Transverse colon (tissue), 4 donors: ENCODE measurements at regions not wholly inside any gene's neighbourhood (a gene's known extent, or its start where the extent isn't known, plus 50 kb on each side); places are given as distances from the start of the nearest gene placed in this dataset.

Experiments
- DNase-seq: peaks from one replicate; pipeline ENCODE4 v3.0.0-alpha.2; 2019
- H3K27ac ChIP-seq, 4 donors: fragments of 200-600 bp; sonication (generic); 2 replicates each; pipeline ENCODE4 v1.5.1; 2016 to 2018; ENCODE audit warnings: inconsistent platforms in 4 of 4
- H3K27me3 ChIP-seq: fragments of 200-600 bp; sonication (generic); 2 replicates; pipeline ENCODE4 v1.5.1; 2017; ENCODE audit warnings: inconsistent platforms
- H3K36me3 ChIP-seq, 4 donors: fragments of 200-600 bp; sonication (generic); 2 replicates each; pipeline ENCODE4 v1.5.1; 2017 to 2019; ENCODE audit warnings: inconsistent platforms in 4 of 4
- H3K4me1 ChIP-seq, 4 donors: fragments of 200-600 bp; sonication (generic); 2 replicates each; pipeline ENCODE4 v1.5.1; 2017 to 2020; ENCODE audit warnings: inconsistent platforms in 4 of 4
- H3K4me3 ChIP-seq, 4 donors: fragments of 200-600 bp; sonication (generic); 1 replicate in 1 of 4; 2 replicates in 3 of 4; pipeline versions ENCODE4 v1.5.1 to v1.6.1; 2017 to 2019; ENCODE audit warnings: inconsistent platforms in 4 of 4
- H3K9me3 ChIP-seq, 2 donors: fragments of 200-600 bp; sonication (generic); 2 replicates each; pipeline ENCODE4 v1.5.1; 2017 to 2019; ENCODE audit warnings: inconsistent platforms in 2 of 2
- CTCF ChIP-seq, 5 experiments: fragments of 200-600 bp in 3 of 5; fragments of 450-650 bp in 2 of 5; sonication (generic) in 3 of 5; IDR thresholded peaks; 1 replicate in 2 of 5; 2 replicates in 3 of 5; pipeline ENCODE4 v1.5.1; 2016 to 2017; ENCODE audit warnings: antibody characterized with exemption in 5 of 5, inconsistent platforms in 3 of 5, mild to moderate bottlenecking in 2 of 5, moderate library complexity in 1 of 5
- EP300 ChIP-seq: sonication (generic); formaldehyde crosslinking; IDR thresholded peaks from one replicate; pipeline ENCODE4 v1.6.1; 2017; ENCODE audit warnings: antibody characterized with exemption, low read depth
- POLR2A ChIP-seq: fragments of 450-650 bp; IDR thresholded peaks from one replicate; pipeline ENCODE4 v1.6.1; 2016; ENCODE audit warnings: antibody characterized with exemption, mild to moderate bottlenecking, moderate library complexity
- POLR2AphosphoS5 ChIP-seq, 3 donors: sonication (generic); formaldehyde crosslinking; IDR thresholded peaks; one replicate each; pipeline ENCODE4 v1.6.1; 2016; ENCODE audit warnings: antibody characterized with exemption in 3 of 3
- WGBS, 2 donors: methylation state at CpG; one replicate each; pipeline ENCODE4 v1.1.5; 2018; ENCODE audit warnings: low coverage in 1 of 2; 5-methylcytosine and 5-hydroxymethylcytosine counted together
- in situ Hi-C, 4 donors: fragments of 200-750 bp; cut with MboI; loops; one replicate each; pipeline versions ENCODE4 v1.15.0 to v1.15.1; 2017; ENCODE audit warnings: low sequenced_read_pairs in 3 of 4, low pct_ligation_motif_present in 1 of 4, low pct_unique_long_range_greater_than_20kb in 1 of 4
- intact Hi-C: fragments of 100-400 bp; cut with DNase I; formaldehyde crosslinking; loops from one replicate; pipeline ENCODE4 v1.15.1; 2023; ENCODE audit warnings: low total_unique reads

DNA sequence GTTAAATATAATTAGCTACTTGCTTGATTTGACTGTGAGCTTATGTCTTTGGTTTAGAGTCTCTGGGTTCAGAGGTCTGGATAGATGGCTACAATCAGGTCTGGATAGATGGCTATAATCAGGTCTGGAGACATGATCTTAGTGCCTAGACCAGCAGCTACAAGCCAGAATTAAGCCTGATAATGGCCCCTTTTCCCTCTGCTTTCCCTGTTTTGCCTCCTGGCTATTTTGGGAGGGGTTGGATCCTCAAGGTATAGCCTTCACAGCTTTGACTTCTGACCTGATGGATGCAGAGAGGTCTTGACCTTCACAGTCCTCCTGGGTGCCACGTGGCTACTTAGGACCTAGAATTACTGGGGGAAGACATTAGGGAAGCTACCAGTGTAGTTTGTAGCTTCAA is 877.7 kb downstream of the GALC start:
- in situ Hi-C loops: no loop called here

GRCh38 chr14:87113286-87113685 is 879.7 kb downstream of the GALC start:
- no peaks in the 10 kb centered on the region for H3K36me3 ChIP-seq
- H3K4me3 ChIP-seq: no peak overlapping the region
- 69 to 100% methylated on average over 1 to 5 of the region's 5 CpGs for WGBS, 2 donors
- no peak overlapping the region for H3K27ac ChIP-seq
- H3K9me3 ChIP-seq: no peaks in the 10 kb centered on the region
- TF ChIP-seq EP300: no peak
- no peak for TF ChIP-seq CTCF (IDR thresholded peaks at IDR 0.05)
- TF ChIP-seq POLR2AphosphoS5 (IDR thresholded peaks at IDR 0.05): no peak
- no peak for TF ChIP-seq POLR2A
- in situ Hi-C loops (no loop called here), intact Hi-C loops (no loop called here)
- no peaks in the 10 kb centered on the region for H3K4me1 ChIP-seq
- H3K27me3 ChIP-seq: no peaks in the 10 kb centered on the region
- DNase-seq: no peak

More for the DNA sequence above, 877.7 kb downstream of the GALC start:
- no peak overlapping the region for H3K4me3 ChIP-seq
- TF ChIP-seq POLR2AphosphoS5 (IDR thresholded peaks at IDR 0.05): no peak
- TF ChIP-seq EP300: no peak
- TF ChIP-seq CTCF (IDR thresholded peaks at IDR 0.05): no peak
- no peak for TF ChIP-seq POLR2A
- H3K27ac ChIP-seq: no peak overlapping the region
- intact Hi-C loops: no loop called here
- H3K36me3 ChIP-seq: no peaks in the 10 kb centered on the region
- no peak for DNase-seq
- H3K27me3 ChIP-seq: no peaks in the 10 kb centered on the region
- 18 to 50% methylated on average over 1 of the region's 1 CpG for WGBS, 2 donors
- no peaks in the 10 kb centered on the region for H3K9me3 ChIP-seq
- no peaks in the 10 kb centered on the region for H3K4me1 ChIP-seq

DNA sequence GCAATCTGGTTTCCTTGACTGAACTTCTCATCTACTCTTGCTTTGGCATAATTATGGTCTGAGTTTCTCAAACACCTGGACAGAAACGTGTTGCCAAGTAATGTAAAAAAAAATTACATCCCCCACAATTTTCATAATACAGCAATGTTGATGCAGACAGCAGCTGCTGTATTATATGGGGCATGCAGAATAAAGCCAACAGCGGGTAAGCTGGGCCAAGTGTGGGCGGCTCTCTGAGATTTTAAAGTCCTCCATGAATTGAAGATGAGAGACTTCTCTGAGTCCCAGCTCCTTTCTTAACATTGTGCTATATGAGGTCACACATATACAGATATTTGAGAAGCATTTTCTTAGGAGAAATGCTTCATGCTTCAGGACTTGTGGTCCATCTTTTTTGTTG is 881.2 kb downstream of the GALC start:
- intact Hi-C loops (no loop called here), in situ Hi-C loops (no loop called here)
- H3K4me1 ChIP-seq: no peaks in the 10 kb centered on the region
- DNase-seq: no peak
- H3K9me3 ChIP-seq: no peaks in the 10 kb centered on the region
- TF ChIP-seq POLR2A: no peak
- H3K27me3 ChIP-seq: no peaks in the 10 kb centered on the region
- H3K27ac ChIP-seq: no peak overlapping the region
- H3K36me3 ChIP-seq: no peaks in the 10 kb centered on the region
- no peak overlapping the region for H3K4me3 ChIP-seq
- 42 to 66% methylated on average over 2 to 3 of the region's 3 CpGs for WGBS, 2 donors

DNA sequence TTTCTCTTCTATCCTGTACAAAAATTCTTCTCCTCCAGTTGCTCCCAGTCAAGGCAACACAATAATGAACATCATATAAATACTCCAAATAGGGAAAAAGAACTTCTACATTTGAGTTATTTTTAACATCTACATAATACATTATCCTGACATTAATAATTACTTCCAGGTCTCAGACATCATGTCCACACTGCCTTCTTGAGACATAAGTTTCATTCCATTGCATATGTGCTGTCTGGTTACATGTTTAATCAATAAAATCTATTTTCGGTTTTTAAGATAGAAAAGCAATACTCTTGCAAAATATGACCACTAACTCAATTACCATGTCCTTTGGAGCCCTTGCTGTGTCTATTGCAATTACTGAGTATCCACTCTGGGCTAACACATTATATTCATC is 881.9 kb downstream of the GALC start:
- TF ChIP-seq CTCF (IDR thresholded peaks at IDR 0.05) (no peak), EP300 (no peak), POLR2A (no peak), POLR2AphosphoS5 (IDR thresholded peaks at IDR 0.05) (no peak)
- Histone ChIP-seq H3K27ac (no peak overlapping the region), H3K4me1 (no peaks in the 10 kb centered on the region), H3K4me3 (no peak overlapping the region), H3K36me3 (no peaks in the 10 kb centered on the region), H3K27me3 (no peaks in the 10 kb centered on the region), H3K9me3 (no peaks in the 10 kb centered on the region)
- DNase-seq: no peak
- 80 to 100% methylated on average over 1 of the region's 1 CpG for WGBS, 2 donors
- in situ Hi-C loops: no loop called here
- intact Hi-C loops: no loop called here

GRCh38 chr14:87109271-87109670 is 883.7 kb downstream of the GALC start:
- in situ Hi-C loops: no loop called here
- H3K27ac ChIP-seq: no peak overlapping the region
- DNase-seq: no peak
- H3K9me3 ChIP-seq: no peaks in the 10 kb centered on the region
- H3K4me3 ChIP-seq: no peak overlapping the region
- intact Hi-C loops: no loop called here
- H3K27me3 ChIP-seq: no peaks in the 10 kb centered on the region
- WGBS, 2 donors: 74 to 88% methylated on average over 3 of the region's 3 CpGs
- no peaks in the 10 kb centered on the region for H3K4me1 ChIP-seq
- H3K36me3 ChIP-seq: no peaks in the 10 kb centered on the region
- no peak for TF ChIP-seq EP300
- no peak for TF ChIP-seq POLR2A
- no peak for TF ChIP-seq CTCF (IDR thresholded peaks at IDR 0.05)
- no peak for TF ChIP-seq POLR2AphosphoS5 (IDR thresholded peaks at IDR 0.05)
